Cardiac muscle cell (in vitro differentiated cells and primary cell): ENCODE measurements at regions not wholly inside any gene's neighbourhood (a gene's known extent, or its start where the extent isn't known, plus 50 kb on each side); places are given as distances from the start of the nearest gene placed in this dataset.
A peak's percentile ranks its signal among the peaks of the same experiment; 100 is the strongest.

Experiments
- DNase-seq, 2 donors: peaks; one replicate each; pipeline versions ENCODE4 v3.0.0 to v3.0.0-alpha.2; 2010 to 2017; ENCODE audit warnings: low read depth in 1 of 2, low spot score in 1 of 2
- H3K27ac ChIP-seq: fragments of 200-600 bp; sonication (generic); 2 replicates; pipeline ENCODE4 v1.5.1; 2016
- H3K27me3 ChIP-seq: fragments of 200-600 bp; sonication (generic); 2 replicates; pipeline ENCODE4 v1.6.0; 2016; ENCODE audit warnings: control low read depth
- H3K36me3 ChIP-seq: fragments of 200-600 bp; sonication (generic); 2 replicates; pipeline ENCODE4 v1.5.1; 2016; ENCODE audit warnings: control low read depth
- H3K4me1 ChIP-seq: fragments of 200-600 bp; sonication (generic); 2 replicates; pipeline ENCODE4 v1.8.1; 2017; ENCODE audit warnings: low read depth, mild to moderate bottlenecking, mixed run types
- H3K4me3 ChIP-seq: fragments of 200-600 bp; sonication (generic); 2 replicates; pipeline ENCODE4 v1.5.1; 2016; ENCODE audit warnings: mild to moderate bottlenecking
- H3K9me3 ChIP-seq: fragments of 200-600 bp; sonication (generic); 2 replicates; pipeline ENCODE4 v1.5.1; 2017; ENCODE audit warnings: low read depth, mild to moderate bottlenecking, control low read depth
- TF ChIP-seq, protein P1 (sequence below): IDR thresholded peaks from 2 replicates; pipeline ENCODE4 v1.5.1; 2012; ENCODE audit warnings: low read depth, mild to moderate bottlenecking, low read length

DNA sequence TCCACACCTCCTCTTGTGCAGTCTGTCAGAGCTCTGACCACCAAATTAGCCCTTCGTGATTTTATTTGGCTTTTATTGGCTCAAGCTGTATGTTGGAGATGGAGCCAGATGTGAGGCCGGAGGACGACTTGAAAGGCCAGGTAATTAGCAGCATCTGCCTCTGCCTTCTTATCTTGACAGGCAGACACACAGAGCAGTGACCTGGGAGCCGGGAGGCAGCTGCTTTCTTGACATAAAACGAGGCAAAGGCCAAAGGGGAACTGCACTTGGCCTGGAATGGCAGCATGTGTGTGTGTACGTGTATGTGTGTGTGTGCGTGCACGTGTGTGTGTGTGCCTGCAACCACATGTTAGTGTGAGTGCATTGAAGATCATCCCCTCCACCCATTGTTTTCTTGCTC, 56.9 kb upstream of the BRD7 start:
- TF ChIP-seq, protein P1, sequence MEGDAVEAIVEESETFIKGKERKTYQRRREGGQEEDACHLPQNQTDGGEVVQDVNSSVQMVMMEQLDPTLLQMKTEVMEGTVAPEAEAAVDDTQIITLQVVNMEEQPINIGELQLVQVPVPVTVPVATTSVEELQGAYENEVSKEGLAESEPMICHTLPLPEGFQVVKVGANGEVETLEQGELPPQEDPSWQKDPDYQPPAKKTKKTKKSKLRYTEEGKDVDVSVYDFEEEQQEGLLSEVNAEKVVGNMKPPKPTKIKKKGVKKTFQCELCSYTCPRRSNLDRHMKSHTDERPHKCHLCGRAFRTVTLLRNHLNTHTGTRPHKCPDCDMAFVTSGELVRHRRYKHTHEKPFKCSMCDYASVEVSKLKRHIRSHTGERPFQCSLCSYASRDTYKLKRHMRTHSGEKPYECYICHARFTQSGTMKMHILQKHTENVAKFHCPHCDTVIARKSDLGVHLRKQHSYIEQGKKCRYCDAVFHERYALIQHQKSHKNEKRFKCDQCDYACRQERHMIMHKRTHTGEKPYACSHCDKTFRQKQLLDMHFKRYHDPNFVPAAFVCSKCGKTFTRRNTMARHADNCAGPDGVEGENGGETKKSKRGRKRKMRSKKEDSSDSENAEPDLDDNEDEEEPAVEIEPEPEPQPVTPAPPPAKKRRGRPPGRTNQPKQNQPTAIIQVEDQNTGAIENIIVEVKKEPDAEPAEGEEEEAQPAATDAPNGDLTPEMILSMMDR, result no peak
- H3K27ac ChIP-seq, result no peak overlapping the region

DNA sequence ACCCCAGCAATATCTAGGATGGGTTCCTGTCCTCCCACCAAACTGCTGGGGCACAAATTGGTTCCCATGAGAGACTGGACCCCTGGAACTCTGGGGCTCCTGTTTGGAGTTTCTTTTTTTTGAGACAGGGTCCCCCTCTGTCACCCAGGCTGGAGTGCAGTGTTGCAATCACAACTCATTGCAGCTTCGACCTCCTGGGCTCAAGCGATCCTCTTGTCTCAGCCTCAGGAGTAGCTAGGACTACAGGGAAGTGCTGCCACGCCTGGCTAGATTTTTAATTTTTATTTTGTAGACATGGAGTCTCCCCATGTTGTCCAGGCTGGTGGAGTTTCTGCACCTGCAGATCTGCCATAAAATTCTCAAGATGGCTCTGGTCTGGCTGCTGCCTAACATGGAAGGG, 56.3 kb upstream of the BRD7 start:
- Histone ChIP-seq H3K27ac (no peak overlapping the region), H3K27me3 (peaks cover 26% of the 10 kb centered on the region), H3K4me3 (no peak overlapping the region), H3K9me3 (no peaks in the 10 kb centered on the region), H3K4me1 (peaks cover 6% of the 10 kb centered on the region), H3K36me3 (no peaks in the 10 kb centered on the region)
- no peak for DNase-seq
- TF ChIP-seq, protein P1, result no peak

More for the DNA sequence above, 56.9 kb upstream of the BRD7 start:
- peaks cover 6% of the 10 kb centered on the region for H3K4me1 ChIP-seq
- peaks cover 32% of the 10 kb centered on the region for H3K27me3 ChIP-seq
- no peaks in the 10 kb centered on the region for H3K36me3 ChIP-seq
- no peaks in the 10 kb centered on the region for H3K9me3 ChIP-seq
- DNase-seq, result peak in 1 of 2 donors; percentile 3
- H3K4me3 ChIP-seq, result no peak overlapping the region

DNA sequence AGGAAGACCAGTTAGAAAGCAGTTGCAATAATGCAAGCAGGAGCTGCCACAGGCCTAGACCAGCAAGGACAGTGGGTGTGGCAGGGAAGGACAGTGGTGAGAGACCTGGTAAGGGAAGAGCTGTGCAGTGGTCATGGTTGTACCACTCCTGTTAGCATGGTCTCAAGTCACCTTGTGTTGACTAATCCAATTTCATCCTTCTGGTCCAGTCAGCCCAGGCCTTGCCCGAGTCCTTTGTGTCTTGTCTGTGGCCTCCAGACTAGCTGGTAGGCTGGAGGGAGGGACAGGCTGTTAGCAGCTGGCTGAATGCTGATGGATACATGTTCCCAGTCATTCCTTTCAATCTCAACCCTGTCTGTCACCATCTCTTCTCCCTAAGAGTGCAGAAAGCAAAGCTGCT, 54.1 kb upstream of the BRD7 start:
- Histone ChIP-seq H3K27me3 (peaks cover 25% of the 10 kb centered on the region), H3K4me1 (peaks cover 6% of the 10 kb centered on the region), H3K4me3 (no peak overlapping the region), H3K9me3 (no peaks in the 10 kb centered on the region), H3K36me3 (no peaks in the 10 kb centered on the region), H3K27ac (no peak overlapping the region)
- no peak for DNase-seq
- TF ChIP-seq, protein P1, result no peak

DNA sequence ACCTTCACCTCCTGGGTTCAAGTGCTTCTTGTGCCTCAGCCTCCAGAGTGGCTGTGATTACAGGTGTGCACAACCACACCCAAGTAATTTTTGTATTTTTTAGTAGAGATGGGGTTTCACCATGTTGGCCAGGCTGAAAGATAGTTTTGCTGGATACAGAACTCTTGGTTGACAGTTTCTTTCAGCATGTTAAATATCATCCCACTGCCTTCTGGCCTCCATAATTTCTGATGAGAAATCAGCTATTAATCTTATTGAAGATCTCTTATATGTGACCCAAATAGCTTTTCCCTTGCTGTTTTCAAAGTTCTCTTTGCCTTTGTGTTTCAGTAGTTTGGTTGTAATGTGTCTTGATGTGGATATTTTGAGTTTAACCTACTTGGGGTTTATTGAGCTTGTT, 50.3 kb upstream of the BRD7 start:
- Histone ChIP-seq H3K4me1 (peaks cover 6% of the 10 kb centered on the region), H3K9me3 (no peaks in the 10 kb centered on the region), H3K27ac (no peak overlapping the region), H3K4me3 (no peak overlapping the region), H3K27me3 (peaks cover 14% of the 10 kb centered on the region), H3K36me3 (no peaks in the 10 kb centered on the region)
- no peak for DNase-seq
- TF ChIP-seq, protein P1, result no peak
